NOMO-1 (cell line): ENCODE measurements at regions not wholly inside any gene's neighbourhood (a gene's known extent, or its start where the extent isn't known, plus 50 kb on each side); places are given as distances from the start of the nearest gene placed in this dataset.

Experiments used
- DNase-seq, 2 experiments: peaks; one replicate each; lab custom pipeline; 2025; ENCODE audit not compliant: unreplicated experiment in 2 of 2; lab: John Stamatoyannopoulos, UW

- no peak for DNase-seq
Measured at GRCh38 chr1:219478811-219479210, 134.1 kb downstream of the ZC3H11B start.

- no peak for DNase-seq
Measured at GRCh38 chr1:219477861-219478260, 135.0 kb downstream of the ZC3H11B start.

- no peak for DNase-seq
Measured at GRCh38 chr1:219476716-219477115, 136.2 kb downstream of the ZC3H11B start.

- DNase-seq, result no peak
Measured at GRCh38 chr1:219476116-219476515, 136.8 kb downstream of the ZC3H11B start.

- DNase-seq, result no peak
Measured at GRCh38 chr1:219472596-219472995, 140.3 kb downstream of the ZC3H11B start.

GRCh38 chr1:219467524-219467923 lies 145.4 kb downstream of the ZC3H11B start:
- no peak for DNase-seq

GRCh38 chr1:219466766-219467165 lies 146.1 kb downstream of the ZC3H11B start:
- DNase-seq, result no peak

- no peak for DNase-seq
Measured at GRCh38 chr1:219465212-219466093, 147.5 kb downstream of the ZC3H11B start.

GRCh38 chr1:219463636-219464035 lies 149.3 kb downstream of the ZC3H11B start:
- no peak for DNase-seq

- DNase-seq, result peak in 1 of 2 experiments; percentile 22
Measured at GRCh38 chr1:219461981-219462400, 150.9 kb downstream of the ZC3H11B start.

GRCh38 chr1:219460896-219461815 lies 151.7 kb downstream of the ZC3H11B start:
- DNase-seq, result peak; percentile 95 to 96

GRCh38 chr1:219460081-219460895 lies 152.6 kb downstream of the ZC3H11B start:
- peak in 1 of 2 experiments; percentile 57 for DNase-seq

GRCh38 chr1:219459351-219460080 lies 153.4 kb downstream of the ZC3H11B start:
- DNase-seq, result no peak

- no peak for DNase-seq
Measured at GRCh38 chr1:219446288-219446687, 166.6 kb downstream of the ZC3H11B start.

GRCh38 chr1:219445864-219446263 lies 167.0 kb downstream of the ZC3H11B start:
- no peak for DNase-seq

GRCh38 chr1:219444474-219444873 lies 168.4 kb downstream of the ZC3H11B start:
- DNase-seq, result no peak

- DNase-seq, result no peak
Measured at GRCh38 chr1:219443763-219444162, 169.1 kb downstream of the ZC3H11B start.

- no peak for DNase-seq
Measured at GRCh38 chr1:219442611-219443061, 170.3 kb downstream of the ZC3H11B start.

GRCh38 chr1:219441884-219442283 lies 171.0 kb downstream of the ZC3H11B start:
- DNase-seq, result no peak

GRCh38 chr1:219439376-219439775 lies 173.5 kb downstream of the ZC3H11B start:
- DNase-seq, result no peak
